ENCODE measurements at regions not wholly inside any gene's neighbourhood (a gene's known extent, or its start where the extent isn't known, plus 50 kb on each side); places are given as distances from the start of the nearest gene placed in this dataset.
A peak's percentile ranks its signal among the peaks of the same experiment; 100 is the strongest.

DNA sequence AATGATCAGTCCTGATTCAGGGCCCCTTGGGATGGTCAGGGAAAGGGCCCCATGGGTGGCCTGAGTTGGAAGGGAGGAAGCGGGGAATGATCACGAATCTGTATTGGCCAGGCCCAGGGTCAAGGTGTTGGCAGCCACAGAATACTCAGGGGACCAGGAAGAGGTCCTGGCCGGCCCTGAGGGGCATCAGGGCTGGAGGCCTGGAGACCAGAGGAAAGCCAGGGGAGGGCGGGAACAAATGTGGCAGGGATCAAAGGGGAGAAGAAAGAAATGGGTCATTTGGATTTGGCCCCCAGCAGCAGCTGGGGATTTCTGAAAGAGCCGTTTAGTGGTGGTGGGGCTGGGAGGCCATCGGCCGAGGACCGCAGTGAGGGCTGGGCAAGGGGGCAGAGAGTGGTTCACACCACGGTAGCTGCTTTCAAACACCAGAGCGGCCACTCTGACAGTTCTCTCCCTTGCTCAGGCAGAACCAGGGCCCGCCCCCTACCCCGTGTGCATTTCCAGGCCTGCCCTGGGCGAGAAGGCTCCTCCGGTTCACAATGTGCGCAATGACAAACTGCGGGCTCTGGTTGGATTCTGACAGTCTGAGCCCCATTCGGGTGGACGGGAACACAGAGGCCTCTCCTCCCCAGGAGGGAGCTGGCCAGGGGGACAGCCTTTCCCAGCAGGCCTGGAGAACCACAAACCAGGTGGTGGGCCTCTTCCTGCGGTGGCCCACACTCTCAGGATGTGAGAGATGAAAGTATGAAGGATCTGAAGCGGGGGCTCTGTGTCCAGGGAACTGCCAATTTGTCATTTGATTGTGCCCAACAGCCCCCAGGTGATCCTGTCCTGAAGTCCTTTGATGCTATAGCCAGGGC is 220.3 kb upstream of the IER5L start:
- DNase-seq, result peak; percentile 28

- no peak for DNase-seq
Measured at GRCh38 chr9:129397335-129397734, 219.3 kb upstream of the IER5L start.

DNA sequence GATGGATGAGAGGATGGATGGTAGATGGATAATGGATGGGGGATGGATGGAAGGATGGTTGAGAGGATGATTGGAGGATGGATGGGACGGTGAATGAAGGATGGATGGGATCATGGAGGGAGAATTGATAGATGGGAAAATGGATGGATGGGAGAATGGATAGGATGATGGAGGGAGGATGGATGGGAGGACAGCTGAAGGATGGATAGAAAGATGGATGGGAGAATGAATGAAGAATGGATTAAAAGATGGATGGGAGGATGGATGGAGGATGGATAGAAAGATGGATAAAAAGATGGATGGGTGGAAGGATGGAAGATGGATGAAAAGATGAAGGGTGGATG is 218.3 kb upstream of the IER5L start:
- DNase-seq, result no peak

DNA sequence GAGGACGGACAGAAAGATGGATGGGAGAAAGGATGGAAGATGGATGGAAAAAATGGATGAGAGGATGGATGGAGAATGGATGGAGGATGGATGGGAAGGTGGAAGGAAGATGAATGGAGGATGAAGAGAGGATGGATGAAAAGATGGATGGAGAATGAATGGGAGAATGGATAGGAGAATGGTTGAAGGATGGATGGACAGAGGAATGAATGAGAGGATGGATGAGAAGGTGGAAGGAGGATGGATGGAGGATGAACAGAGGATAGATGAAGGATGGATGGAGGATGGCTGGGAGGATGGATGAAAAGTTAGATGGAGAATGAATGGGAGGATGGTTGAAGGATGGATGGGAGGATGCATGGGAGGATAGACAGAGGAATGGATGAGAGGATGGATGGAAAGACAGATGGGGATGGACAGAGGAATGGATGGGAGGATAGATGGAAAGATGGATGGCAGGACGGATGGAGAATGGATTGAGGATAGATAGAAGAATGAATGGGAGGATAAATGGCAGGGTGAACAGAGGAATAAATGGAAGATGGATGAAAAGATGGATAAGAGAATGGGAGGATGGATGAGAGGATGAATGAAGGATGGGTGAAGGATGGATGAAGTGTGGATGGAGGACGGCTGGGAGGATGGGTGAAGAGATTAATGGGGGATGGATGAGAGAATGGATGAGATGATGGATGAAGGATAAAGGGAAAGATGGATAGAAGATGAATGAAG is 217.7 kb upstream of the IER5L start:
- DNase-seq, result no peak

DNA sequence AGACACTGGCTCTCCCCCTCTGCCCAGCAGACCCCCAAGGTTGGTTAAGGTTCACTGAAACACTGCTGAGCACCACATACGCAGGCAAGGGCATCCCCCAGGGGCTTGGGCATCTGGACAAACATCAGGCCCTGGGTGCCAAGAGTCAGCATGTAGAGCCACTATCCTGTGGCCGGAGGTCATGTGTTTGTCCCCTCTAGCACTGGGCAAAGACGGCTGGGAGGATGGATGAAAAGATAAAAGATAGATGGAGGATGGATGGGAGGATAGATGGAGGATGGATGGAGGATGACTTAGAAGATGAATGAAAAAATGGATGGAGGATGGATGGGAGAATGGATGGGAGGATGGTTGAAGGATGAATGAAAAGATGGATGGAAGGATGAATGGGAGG is 216.8 kb upstream of the IER5L start:
- no peak for DNase-seq

DNA sequence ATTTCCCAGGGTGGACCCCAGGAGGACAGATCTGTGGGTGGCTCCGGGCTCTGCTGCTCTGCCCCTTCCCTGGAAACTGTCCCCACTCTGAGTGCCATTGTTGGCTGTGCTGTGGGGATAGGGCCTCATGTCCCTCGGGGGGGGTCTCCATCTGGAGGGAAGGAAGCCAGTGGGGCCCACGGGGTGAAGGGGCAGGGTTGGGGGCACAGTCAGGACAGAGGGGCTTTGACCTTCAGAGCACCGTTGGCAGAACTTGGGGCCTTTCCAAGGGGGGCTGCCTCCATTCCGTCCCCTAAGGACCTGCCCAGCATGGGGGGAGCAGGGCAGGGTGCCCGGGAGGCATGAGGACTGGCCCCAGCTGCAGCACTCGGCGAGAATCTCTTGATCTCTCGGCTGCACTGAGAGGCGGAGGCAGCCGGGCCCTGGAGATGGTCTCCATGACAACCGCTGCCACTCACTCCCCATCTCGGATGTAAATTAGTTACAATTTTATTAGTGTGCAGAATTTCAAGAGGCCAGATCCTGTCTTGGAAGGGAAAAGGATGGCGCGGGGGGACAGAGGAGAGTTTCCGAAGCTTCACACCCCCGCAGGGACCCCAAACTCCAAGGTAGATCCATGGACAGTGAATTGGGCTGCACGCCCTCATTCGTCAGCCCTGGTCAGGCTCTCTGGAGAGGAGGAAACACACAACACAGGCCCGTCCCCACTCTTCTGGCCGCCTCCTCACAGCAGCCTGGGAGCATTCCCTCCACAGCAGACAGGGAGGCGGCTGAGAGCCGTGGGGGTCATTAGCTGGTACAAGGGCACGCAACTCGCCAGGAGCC is 216.2 kb upstream of the IER5L start:
- no peak for DNase-seq

- no peak for DNase-seq
Measured at GRCh38 chr9:129393064-129393463, 215.0 kb upstream of the IER5L start.

- no peak for DNase-seq
Measured at GRCh38 chr9:129392093-129392541, 214.1 kb upstream of the IER5L start.

DNA sequence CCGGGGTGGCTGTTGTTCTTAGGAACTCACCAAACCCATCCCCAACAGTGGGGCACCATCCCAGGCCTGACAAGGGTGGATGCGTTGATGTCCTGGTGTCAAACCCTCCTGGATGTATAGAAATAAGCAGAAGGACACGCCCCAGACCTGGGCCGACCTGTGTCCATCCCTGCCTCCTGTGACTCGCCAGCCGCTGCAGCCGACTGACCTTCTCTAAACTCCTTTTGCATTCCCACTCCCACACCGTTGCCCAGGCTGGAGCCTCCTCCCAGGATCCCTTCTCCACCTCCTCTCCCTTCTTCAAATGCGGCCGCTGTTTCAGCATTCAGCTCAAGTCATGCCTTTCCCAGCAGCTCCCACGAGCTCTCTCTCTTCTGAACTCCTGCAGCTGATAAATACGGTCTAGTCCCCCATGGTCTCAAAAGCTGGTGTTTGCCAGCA is 213.2 kb upstream of the IER5L start:
- DNase-seq, result no peak

- no peak for DNase-seq
Measured at GRCh38 chr9:129390541-129390940, 212.5 kb upstream of the IER5L start.

GRCh38 chr9:129387822-129388221 is 209.8 kb upstream of the IER5L start:
- no peak for DNase-seq

GRCh38 chr9:129386812-129387177 is 208.7 kb upstream of the IER5L start:
- no peak for DNase-seq

DNA sequence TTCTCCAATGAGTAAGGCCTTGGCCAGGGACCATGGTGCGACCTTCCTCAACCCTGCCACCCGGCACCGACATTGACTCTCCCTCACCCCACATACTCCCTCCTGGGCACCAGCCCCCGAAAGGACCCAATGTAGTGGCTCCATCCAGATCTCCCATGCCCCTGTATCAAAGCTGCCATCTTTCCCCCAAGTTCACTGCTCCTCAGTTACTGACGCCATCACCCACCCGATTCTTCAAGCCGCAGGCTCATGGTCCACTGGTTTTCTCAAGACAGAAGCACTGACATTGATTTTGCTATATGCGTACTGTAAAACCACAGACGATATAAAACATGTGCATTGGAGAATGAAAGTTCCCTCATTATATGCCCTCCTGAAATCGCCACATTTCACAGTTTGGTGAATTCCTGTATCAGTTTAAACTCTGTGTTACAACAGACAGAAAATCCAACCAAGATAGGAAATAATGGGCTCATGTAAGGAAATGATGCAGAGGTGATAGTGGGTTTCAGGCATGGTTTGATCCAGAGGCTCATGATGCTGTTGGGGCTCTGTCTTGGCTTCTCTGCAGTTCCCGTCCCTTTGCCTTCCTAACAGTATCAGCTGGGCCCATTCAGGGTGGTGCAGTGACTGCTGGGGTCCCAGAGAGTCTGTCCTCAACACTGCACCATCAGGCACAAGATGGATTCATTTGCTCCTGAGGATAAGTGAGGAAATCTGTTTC is 207.3 kb upstream of the IER5L start:
- no peak for DNase-seq

DNA sequence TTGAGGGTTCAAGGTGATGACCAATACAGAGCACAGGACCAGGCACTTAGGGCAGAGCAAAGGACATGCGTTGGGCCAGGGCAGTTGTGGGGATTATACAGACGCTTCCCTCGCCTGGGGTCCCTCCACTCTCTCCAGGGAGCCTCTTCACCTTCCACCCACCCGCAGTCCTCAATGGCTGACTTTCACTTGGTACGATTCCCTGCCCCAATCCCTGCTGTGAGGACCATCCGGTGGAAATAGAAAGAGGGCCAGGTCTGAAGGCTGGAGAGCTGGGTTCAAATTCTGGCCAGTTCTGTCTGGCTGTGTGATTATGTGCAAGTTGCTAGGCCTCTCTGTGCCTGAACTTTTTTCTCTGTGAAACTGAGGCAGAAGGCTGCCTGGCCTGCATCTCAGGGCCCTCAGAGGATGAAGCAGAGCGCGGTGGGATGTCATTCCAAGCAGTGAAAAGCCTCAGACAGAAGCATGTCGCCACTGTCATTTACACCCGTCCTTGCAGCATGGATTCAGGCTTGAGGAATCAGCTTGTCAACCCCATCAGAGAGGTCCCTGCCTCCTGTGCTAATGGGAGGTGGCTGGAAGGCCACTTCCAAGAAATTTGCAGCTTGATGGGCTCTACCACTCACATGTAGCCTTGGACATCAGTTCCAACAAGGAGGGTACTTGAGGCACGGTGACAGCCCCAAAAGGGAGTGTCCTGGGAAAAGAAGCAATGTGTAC is 206.6 kb upstream of the IER5L start:
- DNase-seq, result no peak

DNA sequence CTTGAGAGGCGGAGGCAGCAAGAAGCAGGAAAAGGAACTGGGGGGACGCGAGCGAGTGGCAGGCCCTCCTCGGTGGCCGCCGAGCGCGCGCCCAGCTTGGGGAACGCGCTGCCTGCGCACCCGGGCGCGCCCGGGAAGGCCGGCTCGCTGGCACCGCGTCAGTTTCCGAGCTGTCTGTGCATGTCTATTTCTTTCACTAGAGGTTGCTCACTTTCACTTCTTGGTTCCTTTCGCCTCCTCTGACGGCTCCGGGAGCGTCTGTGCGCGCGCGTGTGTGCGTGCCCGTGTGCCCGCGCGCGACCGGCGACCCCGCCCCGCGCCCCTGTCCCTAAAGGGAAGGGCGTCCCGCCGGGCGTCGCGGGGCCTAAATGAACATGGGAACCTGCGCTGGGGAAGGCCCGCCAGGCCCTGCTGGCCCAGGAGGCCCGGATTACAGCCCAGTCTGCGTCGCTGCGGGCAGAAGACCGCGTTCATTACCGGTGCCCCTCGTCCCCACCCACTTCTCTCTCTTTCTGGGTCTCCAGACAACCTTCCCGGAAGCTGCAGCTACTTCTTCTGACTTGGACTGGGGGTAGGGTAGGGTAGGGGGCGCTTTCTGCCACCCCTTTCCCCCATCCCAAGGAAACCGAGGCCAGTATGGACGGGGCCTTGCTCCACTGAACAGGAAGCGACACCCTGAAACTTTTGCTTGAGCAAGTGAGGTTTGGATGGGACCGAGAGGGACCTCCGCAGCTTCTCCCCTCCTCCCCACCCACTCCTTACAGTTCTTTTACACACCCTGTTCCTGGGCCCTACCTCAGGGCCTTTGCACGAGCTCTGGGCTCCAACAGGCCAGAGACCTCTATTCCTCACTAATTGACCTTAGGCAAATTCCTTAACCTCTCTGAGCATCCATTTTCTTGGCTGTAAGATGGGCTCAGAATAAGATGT is 205.8 kb upstream of the IER5L start:
- peak; percentile 89 for DNase-seq

GRCh38 chr9:129383019-129383560 is 205.0 kb upstream of the IER5L start:
- no peak for DNase-seq

- no peak for DNase-seq
Measured at GRCh38 chr9:129382281-129383018, 204.4 kb upstream of the IER5L start.

GRCh38 chr9:129381481-129381957 is 203.5 kb upstream of the IER5L start:
- DNase-seq, result no peak

DNA sequence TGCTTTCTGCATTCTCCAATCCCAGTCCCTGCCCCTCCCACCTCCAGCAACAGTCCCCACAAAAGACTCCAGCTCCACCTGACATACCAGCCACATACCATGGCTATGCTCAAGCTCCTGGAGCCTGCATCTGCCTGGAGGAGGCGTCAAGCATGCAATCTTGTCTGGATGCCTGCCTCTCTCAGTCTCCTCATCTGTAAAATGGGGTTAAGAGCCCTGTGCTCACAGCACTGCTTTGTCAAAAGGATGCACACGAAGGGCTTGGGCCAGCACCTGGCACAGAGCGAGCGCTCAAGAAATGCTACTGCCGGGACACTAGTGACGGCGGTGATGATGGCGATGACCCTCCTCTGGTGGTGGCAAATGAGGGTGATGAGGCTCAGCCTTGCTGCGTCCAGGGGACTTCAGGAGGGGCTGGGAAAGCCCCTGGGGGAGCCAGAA is 202.9 kb upstream of the IER5L start:
- no peak for DNase-seq

- DNase-seq, result no peak
Measured at GRCh38 chr9:129379886-129380285, 201.8 kb upstream of the IER5L start.

All from left hindlimb (tissue), 1 donor.